ENCODE measurements at regions not wholly inside any gene's neighbourhood (a gene's known extent, or its start where the extent isn't known, plus 50 kb on each side); places are given as distances from the start of the nearest gene placed in this dataset.

GRCh38 chr13:31913459-31913858 is 118.1 kb upstream of the FRY start:
- TF ChIP-seq CTCF (conservative IDR thresholded peaks at IDR 0.05; ENCODE audit: low read depth in 2 of 2) (no peak), EZH2 (IDR thresholded peaks at IDR 0.05; ENCODE audit: low read depth, unreplicated experiment) (no peak), ZNF114 (CRISPR knock-in tag; IDR thresholded peaks at IDR 0.05) (no peak), EZH2phosphoT487 (IDR thresholded peaks at IDR 0.05; ENCODE audit: unreplicated experiment) (no peak), POLR2AphosphoS5 (IDR thresholded peaks at IDR 0.05; ENCODE audit: low read depth) (no peak), REST (IDR thresholded peaks at IDR 0.05; ENCODE audit: unreplicated experiment) (no peak), CREB1 (CRISPR knock-in tag; IDR thresholded peaks at IDR 0.05; ENCODE audit: low read depth) (no peak)

All from GM23338 (cell line).